ENCODE measurements at regions not wholly inside any gene's neighbourhood (a gene's known extent, or its start where the extent isn't known, plus 50 kb on each side); places are given as distances from the start of the nearest gene placed in this dataset.

GRCh38 chr13:33452873-33453517, 167.4 kb upstream of the STARD13 start:
- TF ChIP-seq CTCF (IDR thresholded peaks at IDR 0.05) = no peak
- no peaks in the 10 kb centered on the region for H3K4me1 ChIP-seq (ENCODE audit: control insufficient read depth in 1 of 2, insufficient read depth in 1 of 2, low read depth in 1 of 2, low read length in 1 of 2)

GRCh38 chr13:33453936-33454335, 168.4 kb upstream of the STARD13 start:
- H3K9me3 ChIP-seq = no peaks in the 10 kb centered on the region
- H3K4me1 ChIP-seq (ENCODE audit: control insufficient read depth in 1 of 2, insufficient read depth in 1 of 2, low read depth in 1 of 2, low read length in 1 of 2) = no peaks in the 10 kb centered on the region
- H3K4me3 ChIP-seq (ENCODE audit: low read depth in 1 of 2, low read length in 1 of 2) = no peak overlapping the region
- no peaks in the 10 kb centered on the region for H3K36me3 ChIP-seq
- H3K27me3 ChIP-seq = no peaks in the 10 kb centered on the region
- no peak for TF ChIP-seq CTCF (IDR thresholded peaks at IDR 0.05)
- H3K27ac ChIP-seq = no peak overlapping the region

More at GRCh38 chr13:33452873-33453517, 167.4 kb upstream of the STARD13 start:
- Histone ChIP-seq H3K27ac (no peak overlapping the region), H3K4me3 (ENCODE audit: low read depth in 1 of 2, low read length in 1 of 2) (no peak overlapping the region), H3K9me3 (no peaks in the 10 kb centered on the region), H3K27me3 (no peaks in the 10 kb centered on the region), H3K36me3 (no peaks in the 10 kb centered on the region)

- TF ChIP-seq CTCF (IDR thresholded peaks at IDR 0.05) = no peak
- H3K9me3 ChIP-seq = no peaks in the 10 kb centered on the region
- H3K4me1 ChIP-seq (ENCODE audit: control insufficient read depth in 1 of 2, insufficient read depth in 1 of 2, low read depth in 1 of 2, low read length in 1 of 2) = no peaks in the 10 kb centered on the region
- H3K27ac ChIP-seq = no peak overlapping the region
- H3K27me3 ChIP-seq = no peaks in the 10 kb centered on the region
- no peak overlapping the region for H3K4me3 ChIP-seq (ENCODE audit: low read depth in 1 of 2, low read length in 1 of 2)
- H3K36me3 ChIP-seq = no peaks in the 10 kb centered on the region
Measured at GRCh38 chr13:33454844-33455705, 169.5 kb upstream of the STARD13 start.

- Histone ChIP-seq H3K4me3 (ENCODE audit: low read depth in 1 of 2, low read length in 1 of 2) (no peak overlapping the region), H3K36me3 (no peaks in the 10 kb centered on the region), H3K4me1 (ENCODE audit: control insufficient read depth in 1 of 2, insufficient read depth in 1 of 2, low read depth in 1 of 2, low read length in 1 of 2) (no peaks in the 10 kb centered on the region), H3K27me3 (no peaks in the 10 kb centered on the region), H3K27ac (no peak overlapping the region), H3K9me3 (no peaks in the 10 kb centered on the region)
- TF ChIP-seq CTCF (IDR thresholded peaks at IDR 0.05) = no peak
Measured at GRCh38 chr13:33459702-33460101, 174.1 kb upstream of the STARD13 start.

GRCh38 chr13:33462109-33462508, 176.6 kb upstream of the STARD13 start:
- Histone ChIP-seq H3K9me3 (no peaks in the 10 kb centered on the region), H3K4me3 (ENCODE audit: low read depth in 1 of 2, low read length in 1 of 2) (no peak overlapping the region), H3K4me1 (ENCODE audit: control insufficient read depth in 1 of 2, insufficient read depth in 1 of 2, low read depth in 1 of 2, low read length in 1 of 2) (no peaks in the 10 kb centered on the region), H3K27me3 (no peaks in the 10 kb centered on the region), H3K36me3 (no peaks in the 10 kb centered on the region), H3K27ac (no peak overlapping the region)
- no peak for TF ChIP-seq CTCF (IDR thresholded peaks at IDR 0.05)

Measured in neutrophil (primary cell).